Stimulated activated naive B cell treated with anti-CD40 and anti-IgM and Interleukin-4, amounts not matched to agents 10 μg/mL and 1 μg/mL and 100 μg/mL, for 72 hours (primary cell): ENCODE measurements at regions not wholly inside any gene's neighbourhood (a gene's known extent, or its start where the extent isn't known, plus 50 kb on each side); places are given as distances from the start of the nearest gene placed in this dataset.
A peak's percentile ranks its signal among the peaks of the same experiment; 100 is the strongest.

Experiments
- ATAC-seq, 2 donors: fragments of 150-1000 bp; cut with Tn5 transposase; replicated peaks; 2 replicates each; pipeline ENCODE4 v1.10.0; 2021; ENCODE audit warnings: moderate library complexity in 1 of 2
- DNase-seq: peaks from one replicate; pipeline ENCODE4 v3.0.0; 2021
- H3K27ac Mint-ChIP-seq: one replicate; pipeline ENCODE4 v1.8.0; 2022; ENCODE audit warnings: mild to moderate bottlenecking, mixed read lengths
- H3K27me3 Mint-ChIP-seq, 2 donors: one replicate each; pipeline ENCODE4 v1.8.0; 2022; ENCODE audit warnings: mixed read lengths in 2 of 2
- H3K36me3 Mint-ChIP-seq, 2 donors: one replicate each; pipeline ENCODE4 v1.8.0; 2022; ENCODE audit warnings: mixed read lengths in 2 of 2, mild to moderate bottlenecking in 1 of 2
- H3K4me1 Mint-ChIP-seq, 2 donors: one replicate each; pipeline ENCODE4 v1.8.0; 2022; ENCODE audit warnings: mixed read lengths in 2 of 2, mild to moderate bottlenecking in 1 of 2
- H3K4me3 Mint-ChIP-seq, 2 donors: one replicate each; pipeline ENCODE4 v1.8.0; 2022; ENCODE audit warnings: mild to moderate bottlenecking in 2 of 2, mixed read lengths in 2 of 2, moderate library complexity in 1 of 2
- H3K9me3 Mint-ChIP-seq, 2 donors: one replicate each; pipeline ENCODE4 v1.8.0; 2022; ENCODE audit warnings: mixed read lengths in 2 of 2, mild to moderate bottlenecking in 1 of 2

DNA sequence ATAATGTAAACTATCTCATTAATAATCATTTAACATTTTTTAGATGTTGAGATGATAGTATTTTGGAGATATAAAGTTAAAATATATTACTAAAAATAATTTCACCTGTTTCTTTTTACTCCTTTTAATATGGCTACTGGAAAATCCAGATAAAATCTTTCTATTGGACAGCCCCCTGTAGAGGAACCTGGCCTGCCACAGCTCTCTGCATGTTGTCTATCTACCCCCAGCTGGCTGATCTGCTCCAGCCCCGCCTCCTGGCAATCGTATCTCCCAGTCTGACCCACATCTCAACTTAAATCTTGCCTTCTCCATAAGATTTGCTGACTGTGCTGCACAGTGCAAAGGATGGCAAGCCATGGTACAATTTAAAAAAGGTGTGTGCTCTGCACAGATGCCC is 182.8 kb downstream of the SIPA1L2 start:
- DNase-seq (no peak), ATAC-seq (no peak)
- no peaks in the 10 kb centered on the region for H3K36me3 Mint-ChIP-seq
- H3K27me3 Mint-ChIP-seq = no peaks in the 10 kb centered on the region
- no peaks in the 10 kb centered on the region for H3K4me1 Mint-ChIP-seq
- H3K4me3 Mint-ChIP-seq = no peak overlapping the region
- H3K27ac Mint-ChIP-seq = no peak overlapping the region
- no peaks in the 10 kb centered on the region for H3K9me3 Mint-ChIP-seq

DNA sequence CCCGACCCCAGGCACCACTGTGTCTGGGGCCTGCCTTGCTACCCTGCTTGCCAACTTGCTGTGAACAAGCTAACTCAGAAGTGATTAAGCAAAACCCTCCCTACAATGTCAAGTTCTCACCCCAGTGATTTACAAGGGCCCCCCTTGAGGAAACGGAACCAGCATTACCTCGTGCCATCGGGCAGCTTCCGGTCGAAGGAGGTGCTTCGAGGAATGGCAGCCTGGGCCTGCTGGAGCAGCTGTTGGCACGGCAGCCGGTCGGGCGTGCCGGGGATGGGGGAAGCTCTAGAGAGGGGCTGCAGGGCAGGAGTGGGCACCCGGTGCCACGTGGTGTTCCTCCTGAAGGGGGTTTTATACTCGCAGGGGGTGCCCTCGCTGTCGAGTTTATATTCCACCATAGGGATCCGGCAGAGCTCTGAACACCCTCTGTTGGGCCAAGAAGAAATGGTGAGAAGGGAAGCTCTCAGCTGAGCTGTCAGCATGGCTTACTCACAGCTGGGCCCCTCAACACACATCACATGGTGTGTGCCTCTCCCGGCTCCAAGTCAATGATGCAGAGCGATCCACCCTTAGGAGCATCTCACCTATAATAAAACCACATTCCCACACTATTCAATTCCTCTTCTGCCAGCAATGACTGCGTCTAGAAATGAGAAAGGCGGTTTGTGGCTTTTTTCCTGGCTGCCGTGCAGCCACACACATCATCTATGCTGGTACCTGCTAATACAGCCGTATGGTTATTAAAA is 184.4 kb downstream of the SIPA1L2 start:
- H3K27me3 Mint-ChIP-seq = no peaks in the 10 kb centered on the region
- no peak overlapping the region for H3K4me3 Mint-ChIP-seq
- DNase-seq (no peak), ATAC-seq (no peak)
- peaks cover 0 to 3% of the 10 kb centered on the region in 2 donors for H3K4me1 Mint-ChIP-seq
- H3K27ac Mint-ChIP-seq = no peak overlapping the region
- H3K9me3 Mint-ChIP-seq = no peaks in the 10 kb centered on the region
- no peaks in the 10 kb centered on the region for H3K36me3 Mint-ChIP-seq

DNA sequence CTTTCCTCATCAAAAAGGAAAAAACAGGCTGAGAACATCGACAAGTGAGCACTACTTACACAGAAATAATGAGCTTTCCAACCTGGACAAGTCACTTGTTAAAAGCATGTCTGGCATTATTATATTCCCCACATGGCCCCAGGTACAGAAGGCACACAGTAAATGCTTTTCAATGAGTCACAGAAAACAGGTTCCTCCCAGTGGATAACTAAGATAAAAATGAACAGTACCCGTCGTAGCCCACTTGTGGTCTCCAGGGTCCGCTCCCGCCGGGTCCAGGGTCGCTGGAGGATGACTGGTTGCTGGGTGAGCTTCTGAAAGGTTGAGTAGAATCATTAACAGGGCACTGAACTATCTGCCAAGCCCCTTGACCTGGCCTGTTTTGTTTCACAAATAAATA is 186.6 kb downstream of the SIPA1L2 start:
- no peak for DNase-seq
- H3K4me1 Mint-ChIP-seq = peaks cover 0 to 11% of the 10 kb centered on the region in 2 donors
- H3K27ac Mint-ChIP-seq = no peak overlapping the region
- no peaks in the 10 kb centered on the region for H3K36me3 Mint-ChIP-seq
- no peak overlapping the region for H3K4me3 Mint-ChIP-seq
- no peaks in the 10 kb centered on the region for H3K9me3 Mint-ChIP-seq
- ATAC-seq = no peak
- no peaks in the 10 kb centered on the region for H3K27me3 Mint-ChIP-seq

DNA sequence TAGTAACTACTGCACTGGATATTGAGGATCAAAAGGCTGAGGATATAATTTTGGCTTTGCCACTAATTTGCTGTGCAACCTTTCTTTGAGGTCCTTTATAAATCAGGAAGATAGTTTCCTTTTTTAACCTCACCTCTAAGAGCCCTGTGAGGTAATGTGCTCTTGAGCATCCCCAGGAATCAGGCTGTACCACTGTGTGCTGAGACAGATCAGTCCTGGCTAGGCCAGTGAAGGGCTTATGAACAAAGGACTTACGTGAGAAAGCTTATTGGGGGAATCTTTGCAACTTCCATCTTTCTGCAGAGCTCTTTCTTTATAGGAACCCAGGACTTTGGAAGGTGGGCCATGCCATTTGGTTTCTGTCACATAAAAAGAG is 188.9 kb downstream of the SIPA1L2 start:
- H3K27ac Mint-ChIP-seq = no peak overlapping the region
- H3K36me3 Mint-ChIP-seq = no peaks in the 10 kb centered on the region
- H3K4me3 Mint-ChIP-seq = no peak overlapping the region
- ATAC-seq (no peak), DNase-seq (no peak)
- no peaks in the 10 kb centered on the region for H3K27me3 Mint-ChIP-seq
- peaks cover 2 to 11% of the 10 kb centered on the region in 2 donors for H3K4me1 Mint-ChIP-seq
- no peaks in the 10 kb centered on the region for H3K9me3 Mint-ChIP-seq

DNA sequence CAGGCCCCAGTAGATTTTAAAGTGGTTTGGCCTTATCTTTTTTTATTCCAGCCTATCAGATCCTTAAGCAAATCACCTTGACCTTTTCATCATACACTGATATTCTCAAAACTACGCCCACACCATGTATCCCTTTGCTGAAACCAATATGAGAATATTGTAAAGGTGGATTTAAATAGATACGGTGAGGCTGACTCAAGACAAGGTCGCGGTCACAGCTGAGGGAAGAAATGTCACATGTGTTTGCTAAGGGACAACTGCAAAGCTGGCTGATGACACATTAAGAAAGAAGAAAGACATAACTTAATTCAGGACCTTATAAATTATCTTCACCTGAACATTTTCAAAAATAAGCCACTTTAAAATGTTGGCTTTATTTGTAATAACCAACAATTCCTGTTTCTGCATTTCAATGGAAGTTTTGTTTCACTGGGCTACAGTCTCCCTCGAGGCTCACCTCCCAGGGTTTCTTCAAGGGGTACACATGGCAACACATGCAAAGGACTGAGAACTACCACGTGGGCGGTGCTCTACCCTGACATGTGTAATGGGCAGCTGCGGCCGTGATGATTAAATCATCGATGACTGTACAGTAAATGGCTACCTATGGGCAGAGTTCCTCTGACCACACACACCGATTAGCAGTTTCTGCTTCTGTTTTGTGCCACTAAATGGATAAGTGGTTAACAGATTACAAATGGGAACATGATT is 189.5 kb downstream of the SIPA1L2 start:
- DNase-seq = no peak
- no peaks in the 10 kb centered on the region for H3K36me3 Mint-ChIP-seq
- ATAC-seq = peak; percentile 65 to 75
- H3K4me1 Mint-ChIP-seq = peaks cover 2 to 11% of the 10 kb centered on the region in 2 donors
- no peak overlapping the region for H3K4me3 Mint-ChIP-seq
- no peak overlapping the region for H3K27ac Mint-ChIP-seq
- no peaks in the 10 kb centered on the region for H3K27me3 Mint-ChIP-seq
- H3K9me3 Mint-ChIP-seq = no peaks in the 10 kb centered on the region

DNA sequence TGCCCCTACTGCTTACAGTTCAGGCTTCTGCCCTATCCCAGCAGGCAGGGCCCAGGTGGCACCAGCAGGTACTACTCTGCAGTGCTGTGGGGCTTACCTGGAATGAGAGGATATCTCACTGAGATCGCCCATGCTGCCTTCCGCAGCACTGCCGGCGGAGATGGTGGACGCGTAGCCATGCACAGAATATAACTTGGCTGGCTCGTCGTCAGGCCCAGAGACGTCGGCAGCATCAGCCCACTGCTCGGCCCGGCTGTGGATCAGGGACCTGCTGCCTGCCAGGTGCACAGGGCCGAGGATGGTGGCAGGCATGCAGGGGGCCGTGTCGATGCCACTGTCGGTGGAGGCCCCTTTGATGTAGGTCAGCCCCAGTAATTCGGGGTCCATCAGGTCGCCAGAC is 190.9 kb downstream of the SIPA1L2 start:
- Mint-ChIP-seq H3K4me3 (no peak overlapping the region), H3K4me1 (peaks cover 2 to 11% of the 10 kb centered on the region in 2 donors), H3K36me3 (no peaks in the 10 kb centered on the region), H3K27ac (no peak overlapping the region), H3K27me3 (no peaks in the 10 kb centered on the region), H3K9me3 (no peaks in the 10 kb centered on the region)
- ATAC-seq = no peak
- DNase-seq = no peak

DNA sequence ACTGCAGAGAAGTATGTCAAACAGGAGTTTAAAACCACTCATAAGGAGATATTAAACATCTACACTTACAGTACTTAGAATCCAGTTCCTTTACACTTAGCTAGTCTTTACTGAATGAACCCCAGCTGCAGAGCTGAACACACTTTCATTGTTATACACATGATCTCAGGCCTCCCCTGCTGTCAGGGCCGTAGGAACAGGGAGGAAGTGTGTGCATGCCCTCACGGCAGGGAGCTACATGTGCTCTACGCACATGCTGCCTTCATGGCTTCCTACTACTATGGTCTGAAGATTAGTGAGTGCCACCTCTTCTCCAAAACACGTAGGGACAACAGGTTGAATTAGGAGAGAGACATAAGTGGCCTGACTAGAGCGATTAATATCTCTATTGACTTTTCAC is 191.5 kb downstream of the SIPA1L2 start:
- ATAC-seq = no peak
- H3K4me1 Mint-ChIP-seq = peaks cover 2 to 11% of the 10 kb centered on the region in 2 donors
- H3K27ac Mint-ChIP-seq = no peak overlapping the region
- no peak for DNase-seq
- H3K9me3 Mint-ChIP-seq = no peaks in the 10 kb centered on the region
- no peaks in the 10 kb centered on the region for H3K36me3 Mint-ChIP-seq
- H3K4me3 Mint-ChIP-seq = no peak overlapping the region
- H3K27me3 Mint-ChIP-seq = no peaks in the 10 kb centered on the region

DNA sequence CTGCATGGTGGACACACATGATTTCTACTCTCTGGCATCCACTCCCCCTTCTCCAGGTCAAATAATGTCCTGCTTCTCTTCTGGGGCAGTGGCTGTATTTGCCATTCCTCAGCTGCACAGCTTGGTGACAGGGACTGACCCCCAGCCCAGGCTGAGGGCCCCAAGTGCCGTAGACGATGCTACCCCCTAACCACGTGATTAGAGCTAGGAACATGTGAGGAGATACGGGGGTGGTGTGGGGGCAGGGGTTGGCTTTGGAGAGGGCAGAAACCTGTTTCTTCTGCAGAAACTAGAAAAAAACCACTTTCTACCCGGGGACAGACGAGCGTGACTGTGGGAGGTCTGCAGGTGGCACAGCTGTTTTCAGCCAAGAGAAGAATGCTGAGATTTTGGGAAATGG is 192.4 kb downstream of the SIPA1L2 start:
- no peak overlapping the region for H3K27ac Mint-ChIP-seq
- no peak for DNase-seq
- no peak for ATAC-seq
- no peak overlapping the region for H3K4me3 Mint-ChIP-seq
- no peaks in the 10 kb centered on the region for H3K9me3 Mint-ChIP-seq
- no peaks in the 10 kb centered on the region for H3K36me3 Mint-ChIP-seq
- no peaks in the 10 kb centered on the region for H3K27me3 Mint-ChIP-seq
- H3K4me1 Mint-ChIP-seq = peaks cover 2 to 11% of the 10 kb centered on the region in 2 donors

DNA sequence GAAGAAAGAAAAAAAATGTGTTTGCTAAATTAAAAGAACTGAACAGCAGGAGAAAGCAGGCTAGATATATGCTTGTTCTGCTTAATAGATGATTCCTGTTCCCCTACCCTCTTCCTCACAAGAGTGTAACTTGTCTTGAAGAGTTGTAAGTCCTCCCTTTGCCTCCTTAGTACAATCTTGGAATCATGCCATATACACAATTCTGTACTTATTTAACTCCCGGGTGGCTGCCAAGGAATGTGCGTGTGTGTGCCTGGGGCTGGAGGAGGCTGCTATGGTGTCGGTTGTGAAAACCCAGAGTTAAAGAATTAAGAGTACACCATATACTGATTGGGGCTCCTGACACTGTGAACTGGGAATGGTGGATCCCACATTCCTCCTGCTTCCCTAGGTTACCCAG is 194.2 kb downstream of the SIPA1L2 start:
- H3K4me1 Mint-ChIP-seq = peaks cover 2 to 10% of the 10 kb centered on the region in 2 donors
- ATAC-seq (no peak), DNase-seq (no peak)
- no peaks in the 10 kb centered on the region for H3K27me3 Mint-ChIP-seq
- H3K9me3 Mint-ChIP-seq = no peaks in the 10 kb centered on the region
- no peaks in the 10 kb centered on the region for H3K36me3 Mint-ChIP-seq
- no peak overlapping the region for H3K27ac Mint-ChIP-seq
- H3K4me3 Mint-ChIP-seq = no peak overlapping the region

DNA sequence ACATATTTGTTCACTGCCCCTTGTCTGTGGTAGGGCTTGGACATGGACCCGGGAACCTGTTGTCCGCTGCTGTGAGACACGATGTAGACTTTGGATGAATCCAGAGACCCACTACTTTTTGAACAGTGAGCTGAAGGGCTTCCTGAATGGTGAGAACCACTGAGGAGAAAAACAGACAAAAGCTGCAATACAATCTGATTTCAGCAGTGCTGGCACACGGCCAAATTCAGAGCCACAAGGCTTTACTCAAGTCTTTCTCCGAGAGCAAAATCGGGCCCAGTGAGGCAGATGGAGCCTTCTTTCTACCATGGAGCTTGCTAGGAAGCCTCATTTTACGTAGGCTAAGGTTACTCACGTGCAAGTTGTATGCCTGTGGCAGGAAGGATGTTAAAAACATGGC is 197.6 kb downstream of the SIPA1L2 start:
- H3K36me3 Mint-ChIP-seq = no peaks in the 10 kb centered on the region
- no peak for ATAC-seq

DNA sequence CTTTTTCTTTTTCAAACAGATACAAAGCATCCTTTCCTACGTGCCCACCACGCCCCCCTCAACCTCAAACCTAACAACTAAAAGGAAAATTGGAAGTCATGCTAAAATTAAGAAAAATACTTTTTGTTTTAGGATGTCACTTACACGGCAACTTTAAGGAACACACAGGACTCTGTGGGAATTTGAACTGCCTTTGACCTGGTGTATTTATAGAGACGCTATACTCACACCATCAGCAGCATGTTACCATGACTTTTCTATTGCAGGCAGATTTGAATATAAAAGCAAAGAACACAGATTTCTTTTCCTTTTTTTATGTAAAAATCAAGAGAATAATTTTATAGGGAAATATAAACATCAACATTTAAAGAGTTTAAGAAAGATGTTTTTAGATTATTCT is 198.2 kb downstream of the SIPA1L2 start:
- H3K9me3 Mint-ChIP-seq = no peaks in the 10 kb centered on the region
- ATAC-seq (no peak), DNase-seq (no peak)
- no peak overlapping the region for H3K27ac Mint-ChIP-seq
- no peaks in the 10 kb centered on the region for H3K36me3 Mint-ChIP-seq
- no peak overlapping the region for H3K4me3 Mint-ChIP-seq
- no peaks in the 10 kb centered on the region for H3K4me1 Mint-ChIP-seq
- no peaks in the 10 kb centered on the region for H3K27me3 Mint-ChIP-seq

More for the DNA sequence above, 197.6 kb downstream of the SIPA1L2 start:
- H3K27ac Mint-ChIP-seq = no peak overlapping the region
- no peaks in the 10 kb centered on the region for H3K9me3 Mint-ChIP-seq
- no peaks in the 10 kb centered on the region for H3K27me3 Mint-ChIP-seq
- H3K4me1 Mint-ChIP-seq = peaks cover 0 to under 1% of the 10 kb centered on the region in 2 donors
- H3K4me3 Mint-ChIP-seq = no peak overlapping the region
- DNase-seq = no peak

DNA sequence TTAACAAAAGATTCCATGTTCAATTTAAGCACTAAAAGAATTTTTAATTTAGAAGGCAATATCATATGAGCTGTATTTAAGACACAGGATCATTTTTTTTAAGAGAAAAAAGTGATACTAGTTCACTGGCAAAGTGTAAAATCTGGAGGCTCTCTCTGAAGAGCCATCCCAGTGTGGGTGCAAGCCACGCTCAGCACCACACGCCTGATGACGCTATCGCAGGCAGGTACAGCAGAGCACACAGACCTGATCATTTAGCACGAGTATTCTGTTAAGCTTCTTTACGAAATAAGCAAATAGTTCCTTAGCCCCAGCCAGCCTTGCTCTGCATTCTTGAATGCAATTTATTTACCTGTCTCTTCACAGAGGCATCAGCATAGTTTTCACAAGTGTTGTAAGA is 198.6 kb downstream of the SIPA1L2 start:
- Mint-ChIP-seq H3K27me3 (no peaks in the 10 kb centered on the region), H3K27ac (no peak overlapping the region), H3K4me3 (no peak overlapping the region), H3K36me3 (no peaks in the 10 kb centered on the region), H3K9me3 (no peaks in the 10 kb centered on the region), H3K4me1 (no peaks in the 10 kb centered on the region)
- DNase-seq = no peak
- no peak for ATAC-seq

DNA sequence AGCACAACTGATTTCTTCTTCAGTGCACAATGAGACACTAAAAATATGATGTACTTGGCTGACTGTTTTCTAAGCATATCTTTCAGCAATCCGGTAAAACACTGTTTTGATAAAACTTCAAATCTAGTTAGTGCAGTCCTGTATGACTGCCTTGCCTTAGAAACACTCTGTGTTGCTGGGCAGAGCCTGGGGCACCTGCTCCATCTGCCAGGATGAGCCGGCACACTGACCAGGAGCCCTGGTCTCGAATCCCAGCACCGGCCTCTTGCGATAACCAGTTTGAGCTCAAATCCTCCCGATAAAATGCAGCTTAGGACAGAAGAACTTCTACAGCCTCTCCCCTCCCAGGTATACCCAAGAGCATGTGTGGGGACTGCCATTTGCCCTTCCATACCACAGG is 199.5 kb downstream of the SIPA1L2 start:
- Mint-ChIP-seq H3K9me3 (no peaks in the 10 kb centered on the region), H3K27ac (no peak overlapping the region), H3K4me3 (no peak overlapping the region), H3K4me1 (no peaks in the 10 kb centered on the region), H3K36me3 (no peaks in the 10 kb centered on the region), H3K27me3 (no peaks in the 10 kb centered on the region)
- ATAC-seq (no peak), DNase-seq (no peak)

DNA sequence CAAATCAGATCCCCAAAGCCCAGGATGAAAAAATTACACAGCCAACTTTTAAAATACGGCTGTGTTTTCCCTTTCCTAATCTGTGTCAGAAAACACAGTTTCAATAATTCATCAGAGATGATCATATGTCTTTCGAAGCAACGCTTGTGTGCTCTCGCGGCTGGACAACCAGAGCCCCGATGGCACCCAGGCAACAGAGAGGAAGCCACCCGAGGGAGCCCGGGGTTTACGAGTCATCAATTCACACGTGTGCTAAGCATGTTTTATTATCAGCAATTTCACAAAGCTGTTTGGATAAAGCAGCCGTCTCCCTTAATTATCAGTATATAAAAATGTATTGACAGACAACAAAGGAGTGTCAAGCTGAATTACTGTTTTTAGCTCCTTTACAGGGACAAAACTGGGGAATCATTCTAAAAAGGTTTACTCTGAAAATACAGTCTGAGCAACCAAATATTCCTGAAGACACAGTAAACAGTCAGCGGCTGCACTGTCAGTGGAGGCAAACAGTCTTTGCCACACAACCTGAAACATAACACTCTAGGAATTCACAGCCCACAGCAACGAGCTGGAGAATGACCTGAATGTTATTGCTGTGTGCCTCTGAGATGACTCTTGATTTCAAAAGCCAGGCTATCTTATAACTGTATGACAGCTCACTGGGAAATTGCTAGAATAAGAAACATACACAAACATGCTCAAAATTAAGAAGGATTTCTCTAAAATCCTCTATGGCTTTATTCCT is 201.0 kb downstream of the SIPA1L2 start:
- Mint-ChIP-seq H3K4me1 (no peaks in the 10 kb centered on the region), H3K4me3 (no peak overlapping the region), H3K36me3 (no peaks in the 10 kb centered on the region), H3K27me3 (no peaks in the 10 kb centered on the region), H3K9me3 (no peaks in the 10 kb centered on the region), H3K27ac (no peak overlapping the region)
- DNase-seq = no peak
- no peak for ATAC-seq
